Neuron (in vitro differentiated cells): ENCODE measurements at regions not wholly inside any gene's neighbourhood (a gene's known extent, or its start where the extent isn't known, plus 50 kb on each side); places are given as distances from the start of the nearest gene placed in this dataset.

Experiments
- H2AFZ ChIP-seq: one replicate; pipeline ENCODE4 v1.6.1; 2013; ENCODE audit warnings: low read depth, mild to moderate bottlenecking, inconsistent platforms, low read length, moderate library complexity
- H3K27me3 ChIP-seq: one replicate; pipeline ENCODE4 v1.6.1; 2013; ENCODE audit warnings: low read length; ENCODE audit not compliant: insufficient read depth
- H3K36me3 ChIP-seq: one replicate; pipeline ENCODE4 v1.6.1; 2013; ENCODE audit warnings: low read length; ENCODE audit not compliant: insufficient read depth
- H3K4me1 ChIP-seq: one replicate; pipeline ENCODE4 v1.6.1; 2013; ENCODE audit warnings: low read length; ENCODE audit not compliant: insufficient read depth
- H3K4me3 ChIP-seq: 2 replicates; pipeline ENCODE4 v1.5.1; 2013; ENCODE audit warnings: mild to moderate bottlenecking, low read length, moderate library complexity
- H3K9me3 ChIP-seq: one replicate; pipeline ENCODE4 v1.6.1; 2013; ENCODE audit warnings: low read length

GRCh38 chr5:68555907-68556681 is 340.5 kb downstream of the PIK3R1 start:
- no peaks in the 10 kb centered on the region for H3K9me3 ChIP-seq
- peaks cover 6% of the 10 kb centered on the region for H3K4me1 ChIP-seq
- no peaks in the 10 kb centered on the region for H3K27me3 ChIP-seq
- H3K36me3 ChIP-seq: no peaks in the 10 kb centered on the region
- no peak overlapping the region for H3K4me3 ChIP-seq
- no peak overlapping the region for H2AFZ ChIP-seq

- Histone ChIP-seq H3K4me3 (no peak overlapping the region), H3K9me3 (no peaks in the 10 kb centered on the region), H3K27me3 (no peaks in the 10 kb centered on the region), H2AFZ (no peak overlapping the region), H3K4me1 (peaks cover 6% of the 10 kb centered on the region), H3K36me3 (no peaks in the 10 kb centered on the region)
Observed at GRCh38 chr5:68557162-68557936, 341.8 kb downstream of the PIK3R1 start.

- H3K4me3 ChIP-seq: no peak overlapping the region
- no peaks in the 10 kb centered on the region for H3K4me1 ChIP-seq
- H3K9me3 ChIP-seq: no peaks in the 10 kb centered on the region
- no peaks in the 10 kb centered on the region for H3K36me3 ChIP-seq
- H3K27me3 ChIP-seq: no peaks in the 10 kb centered on the region
- H2AFZ ChIP-seq: no peak overlapping the region
Observed at GRCh38 chr5:68562308-68562707, 346.8 kb downstream of the PIK3R1 start.

- Histone ChIP-seq H3K4me3 (no peak overlapping the region), H2AFZ (no peak overlapping the region), H3K36me3 (no peaks in the 10 kb centered on the region), H3K9me3 (no peaks in the 10 kb centered on the region), H3K27me3 (no peaks in the 10 kb centered on the region), H3K4me1 (no peaks in the 10 kb centered on the region)
Observed at GRCh38 chr5:68565427-68565826, 349.9 kb downstream of the PIK3R1 start.

GRCh38 chr5:68576805-68577204 is 361.2 kb downstream of the PIK3R1 start:
- H3K36me3 ChIP-seq: no peaks in the 10 kb centered on the region
- H3K4me3 ChIP-seq: no peak overlapping the region
- no peaks in the 10 kb centered on the region for H3K4me1 ChIP-seq
- no peaks in the 10 kb centered on the region for H3K9me3 ChIP-seq
- no peak overlapping the region for H2AFZ ChIP-seq
- no peaks in the 10 kb centered on the region for H3K27me3 ChIP-seq

DNA sequence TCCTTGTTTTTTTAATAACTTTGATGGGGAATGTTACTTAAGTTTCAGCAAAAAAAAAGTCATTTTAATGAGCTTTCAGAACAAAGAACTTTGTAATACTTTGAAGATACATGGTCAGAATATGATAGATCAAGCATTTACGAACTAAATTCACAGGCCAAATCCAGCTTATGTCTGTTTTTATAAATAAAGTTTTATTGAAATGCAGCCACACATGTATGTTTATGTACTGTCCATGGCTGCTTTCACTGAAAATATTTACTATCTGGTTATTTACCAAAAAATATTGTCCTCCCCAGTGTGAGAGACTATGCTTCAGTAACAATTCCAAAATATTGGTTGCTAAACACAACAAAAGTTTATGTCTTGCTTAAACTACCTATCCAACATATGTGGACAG is 366.7 kb downstream of the PIK3R1 start:
- Histone ChIP-seq H3K36me3 (no peaks in the 10 kb centered on the region), H3K4me1 (no peaks in the 10 kb centered on the region), H3K9me3 (no peaks in the 10 kb centered on the region), H3K4me3 (no peak overlapping the region), H3K27me3 (no peaks in the 10 kb centered on the region), H2AFZ (no peak overlapping the region)

DNA sequence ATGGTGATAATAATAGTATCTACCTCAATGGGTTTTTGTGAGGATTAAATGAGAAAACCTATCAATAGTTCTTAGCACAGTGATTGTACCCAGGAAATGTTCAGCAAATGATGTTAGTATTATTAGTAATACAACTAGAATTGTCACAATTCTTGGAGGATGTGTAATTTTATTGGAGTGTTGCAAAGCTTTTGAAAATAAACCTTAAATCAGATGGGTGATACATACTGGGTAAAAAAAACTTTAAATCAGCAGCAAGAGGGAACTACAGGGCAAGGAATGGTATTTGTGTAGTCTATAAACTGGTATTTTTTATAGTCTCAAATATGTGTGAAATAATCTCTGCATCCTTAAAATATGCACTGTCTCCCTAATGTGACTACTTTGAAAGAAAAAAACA is 371.6 kb downstream of the PIK3R1 start:
- no peak overlapping the region for H3K4me3 ChIP-seq
- no peaks in the 10 kb centered on the region for H3K36me3 ChIP-seq

DNA sequence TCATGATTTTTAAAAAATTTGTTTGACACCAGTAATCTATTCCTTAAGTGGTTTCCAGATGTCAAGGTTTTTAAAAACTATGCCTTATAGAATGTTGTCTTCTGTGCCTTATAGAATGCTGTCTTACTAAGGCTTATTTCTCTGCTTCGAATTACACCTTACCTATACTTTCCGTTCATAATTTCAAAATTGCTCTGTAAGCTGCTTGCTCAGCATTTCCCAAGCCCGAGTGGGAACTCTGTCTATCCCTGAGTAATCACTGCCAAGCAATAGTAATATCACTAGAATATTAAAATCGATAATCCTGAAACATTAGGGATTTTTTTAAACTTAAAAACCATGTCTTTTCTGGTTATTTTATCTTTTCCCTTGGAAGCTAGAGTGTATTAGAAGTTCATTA is 376.3 kb downstream of the PIK3R1 start:
- H3K27me3 ChIP-seq: no peaks in the 10 kb centered on the region
- H3K36me3 ChIP-seq: no peaks in the 10 kb centered on the region
- no peaks in the 10 kb centered on the region for H3K9me3 ChIP-seq
- no peak overlapping the region for H3K4me3 ChIP-seq
- H3K4me1 ChIP-seq: no peaks in the 10 kb centered on the region
- H2AFZ ChIP-seq: no peak overlapping the region

More for the DNA sequence above, 371.6 kb downstream of the PIK3R1 start:
- H3K4me1 ChIP-seq: no peaks in the 10 kb centered on the region
- H3K9me3 ChIP-seq: no peaks in the 10 kb centered on the region
- no peaks in the 10 kb centered on the region for H3K27me3 ChIP-seq
- no peak overlapping the region for H2AFZ ChIP-seq

DNA sequence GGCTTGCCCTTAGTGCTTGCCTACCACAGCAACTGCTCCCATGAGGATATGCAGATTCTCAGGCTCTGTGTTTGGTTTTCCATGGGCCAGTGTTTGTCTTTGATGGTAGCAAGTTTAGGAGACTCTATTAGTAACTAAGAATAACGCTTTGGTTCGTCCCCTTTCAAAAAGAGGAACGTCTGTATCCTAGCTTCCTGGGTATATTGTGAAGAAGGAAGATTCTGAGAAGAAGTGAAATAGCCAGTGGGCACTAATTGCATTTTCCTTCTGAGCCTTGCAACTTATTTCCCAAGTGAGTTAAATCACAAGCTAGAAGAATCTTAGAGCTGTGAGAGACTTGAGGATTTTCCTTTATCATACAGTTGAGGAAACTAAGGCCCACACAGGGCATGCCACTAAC is 376.8 kb downstream of the PIK3R1 start:
- no peak overlapping the region for H2AFZ ChIP-seq
- H3K4me3 ChIP-seq: no peak overlapping the region
- H3K9me3 ChIP-seq: no peaks in the 10 kb centered on the region
- H3K36me3 ChIP-seq: no peaks in the 10 kb centered on the region
- no peaks in the 10 kb centered on the region for H3K4me1 ChIP-seq
- H3K27me3 ChIP-seq: no peaks in the 10 kb centered on the region

DNA sequence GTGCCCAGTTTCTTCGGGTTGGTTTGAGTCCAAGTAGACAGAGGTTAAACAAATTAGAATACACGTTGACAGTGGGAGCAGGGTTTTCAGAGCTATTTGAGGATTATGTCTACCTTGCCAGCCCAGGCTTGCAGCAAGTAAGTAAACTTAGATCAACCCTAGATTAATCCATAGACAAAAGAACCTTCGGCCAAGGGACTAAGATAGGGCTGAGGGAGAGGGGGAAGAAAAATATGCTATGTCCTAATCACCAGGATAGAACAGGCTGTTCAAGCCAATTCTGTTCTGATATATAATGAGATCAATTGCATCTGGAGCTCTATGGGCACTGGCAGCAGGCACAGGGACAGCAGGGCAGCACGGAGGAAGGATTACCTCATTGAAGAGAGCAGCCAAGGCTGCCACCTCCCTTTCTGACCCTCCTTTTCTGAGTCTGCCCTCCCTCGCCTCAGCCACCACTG is 377.7 kb downstream of the PIK3R1 start:
- Histone ChIP-seq H3K4me3 (no peak overlapping the region), H3K9me3 (no peaks in the 10 kb centered on the region), H3K4me1 (no peaks in the 10 kb centered on the region), H3K27me3 (no peaks in the 10 kb centered on the region), H2AFZ (no peak overlapping the region), H3K36me3 (no peaks in the 10 kb centered on the region)

DNA sequence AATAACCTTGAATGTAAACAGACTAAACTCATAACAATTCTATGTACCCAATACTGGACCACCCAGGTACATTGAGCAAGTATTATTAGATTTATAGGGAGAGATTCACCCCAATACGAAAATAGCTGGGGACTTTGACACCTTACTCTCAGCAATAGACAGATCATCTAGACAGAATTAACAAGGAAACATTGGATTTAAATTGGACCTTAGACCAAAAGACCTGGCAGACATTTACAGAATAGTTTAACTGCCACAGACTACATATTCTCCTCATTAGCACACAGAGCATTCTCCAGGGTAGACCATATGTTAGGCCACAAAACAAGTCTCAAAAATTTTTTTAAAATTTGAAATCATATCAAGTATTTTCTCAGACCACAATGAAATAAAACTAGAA is 397.4 kb downstream of the PIK3R1 start:
- H3K27me3 ChIP-seq: no peaks in the 10 kb centered on the region
- no peak overlapping the region for H2AFZ ChIP-seq
- no peaks in the 10 kb centered on the region for H3K4me1 ChIP-seq
- no peaks in the 10 kb centered on the region for H3K36me3 ChIP-seq
- peaks cover 4% of the 10 kb centered on the region for H3K9me3 ChIP-seq
- H3K4me3 ChIP-seq: no peak overlapping the region

- H3K36me3 ChIP-seq: no peaks in the 10 kb centered on the region
- no peaks in the 10 kb centered on the region for H3K9me3 ChIP-seq
- no peaks in the 10 kb centered on the region for H3K27me3 ChIP-seq
- no peak overlapping the region for H3K4me3 ChIP-seq
- no peak overlapping the region for H2AFZ ChIP-seq
- no peaks in the 10 kb centered on the region for H3K4me1 ChIP-seq
Observed at GRCh38 chr5:68618501-68618900, 402.9 kb downstream of the PIK3R1 start.

GRCh38 chr5:68627001-68627400 is 411.4 kb downstream of the PIK3R1 start:
- no peaks in the 10 kb centered on the region for H3K9me3 ChIP-seq
- H3K36me3 ChIP-seq: no peaks in the 10 kb centered on the region
- no peaks in the 10 kb centered on the region for H3K27me3 ChIP-seq
- no peak overlapping the region for H3K4me3 ChIP-seq
- H3K4me1 ChIP-seq: peaks cover 6% of the 10 kb centered on the region
- H2AFZ ChIP-seq: no peak overlapping the region
